ENCODE measurements at regions not wholly inside any gene's neighbourhood (a gene's known extent, or its start where the extent isn't known, plus 50 kb on each side); places are given as distances from the start of the nearest gene placed in this dataset.

DNA sequence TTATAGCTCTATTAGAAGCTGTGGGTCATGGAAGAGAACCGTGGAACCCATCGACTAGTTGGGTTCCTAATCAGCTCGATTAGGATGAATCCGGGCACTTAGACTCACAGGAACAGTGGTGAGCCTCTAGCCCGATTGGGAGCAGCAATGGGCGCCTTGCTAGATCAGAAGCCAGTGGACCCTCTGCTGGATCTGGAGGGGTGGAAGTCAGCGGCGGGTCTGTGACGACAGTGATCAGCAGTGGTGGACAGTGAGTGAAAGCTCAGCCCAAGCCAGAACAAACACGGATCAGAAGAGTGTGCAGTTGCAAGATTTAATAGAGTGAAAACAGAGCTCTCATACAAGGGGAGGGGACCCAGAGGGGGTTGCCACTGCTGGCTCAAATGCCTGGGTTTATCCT, 1170.2 kb downstream of the OTOL1 start:
- no peak for TF ChIP-seq CTCF (conservative IDR thresholded peaks at IDR 0.05)
- no peak for DNase-seq (ENCODE audit: extremely low spot score, unreplicated experiment)
- no peak overlapping the region for H3K4me3 Mint-ChIP-seq
- H3K27me3 Mint-ChIP-seq, result no peaks in the 10 kb centered on the region
- no peaks in the 10 kb centered on the region for H3K4me1 Mint-ChIP-seq (ENCODE audit: unreplicated experiment)
- no peaks in the 10 kb centered on the region for H3K9me3 Mint-ChIP-seq
- no peaks in the 10 kb centered on the region for H3K36me3 Mint-ChIP-seq
- H3K27ac Mint-ChIP-seq, result no peak overlapping the region

- H3K9me3 Mint-ChIP-seq, result no peaks in the 10 kb centered on the region
- H3K27ac Mint-ChIP-seq, result no peak overlapping the region
- no peaks in the 10 kb centered on the region for H3K4me1 Mint-ChIP-seq (ENCODE audit: unreplicated experiment)
- H3K36me3 Mint-ChIP-seq, result no peaks in the 10 kb centered on the region
- H3K27me3 Mint-ChIP-seq, result no peaks in the 10 kb centered on the region
- TF ChIP-seq CTCF (conservative IDR thresholded peaks at IDR 0.05), result no peak
- DNase-seq (ENCODE audit: extremely low spot score, unreplicated experiment), result no peak
- H3K4me3 Mint-ChIP-seq, result no peak overlapping the region
Observed at GRCh38 chr3:162670181-162670580, 1173.6 kb downstream of the OTOL1 start.

GRCh38 chr3:162677475-162677874, 1180.9 kb downstream of the OTOL1 start:
- Mint-ChIP-seq H3K4me1 (ENCODE audit: unreplicated experiment) (no peaks in the 10 kb centered on the region), H3K9me3 (no peaks in the 10 kb centered on the region), H3K27ac (no peak overlapping the region), H3K4me3 (no peak overlapping the region), H3K27me3 (no peaks in the 10 kb centered on the region), H3K36me3 (no peaks in the 10 kb centered on the region)
- no peak for TF ChIP-seq CTCF (conservative IDR thresholded peaks at IDR 0.05)
- DNase-seq (ENCODE audit: extremely low spot score, unreplicated experiment), result no peak

GRCh38 chr3:162678941-162679340, 1182.3 kb downstream of the OTOL1 start:
- Mint-ChIP-seq H3K27ac (no peak overlapping the region), H3K36me3 (no peaks in the 10 kb centered on the region), H3K4me3 (no peak overlapping the region), H3K9me3 (no peaks in the 10 kb centered on the region), H3K4me1 (ENCODE audit: unreplicated experiment) (no peaks in the 10 kb centered on the region), H3K27me3 (no peaks in the 10 kb centered on the region)
- DNase-seq (ENCODE audit: extremely low spot score, unreplicated experiment), result no peak
- no peak for TF ChIP-seq CTCF (conservative IDR thresholded peaks at IDR 0.05)

GRCh38 chr3:162684260-162684659, 1187.7 kb downstream of the OTOL1 start:
- DNase-seq (ENCODE audit: extremely low spot score, unreplicated experiment), result no peak
- no peaks in the 10 kb centered on the region for H3K4me1 Mint-ChIP-seq (ENCODE audit: unreplicated experiment)
- no peaks in the 10 kb centered on the region for H3K9me3 Mint-ChIP-seq
- no peak overlapping the region for H3K4me3 Mint-ChIP-seq
- H3K27me3 Mint-ChIP-seq, result no peaks in the 10 kb centered on the region
- no peak overlapping the region for H3K27ac Mint-ChIP-seq
- TF ChIP-seq CTCF (conservative IDR thresholded peaks at IDR 0.05), result no peak
- H3K36me3 Mint-ChIP-seq, result no peaks in the 10 kb centered on the region

GRCh38 chr3:162699291-162699690, 1202.7 kb downstream of the OTOL1 start:
- Mint-ChIP-seq H3K27me3 (no peaks in the 10 kb centered on the region), H3K4me1 (ENCODE audit: unreplicated experiment) (no peaks in the 10 kb centered on the region), H3K9me3 (no peaks in the 10 kb centered on the region), H3K27ac (no peak overlapping the region), H3K36me3 (no peaks in the 10 kb centered on the region), H3K4me3 (no peak overlapping the region)
- DNase-seq (ENCODE audit: extremely low spot score, unreplicated experiment), result no peak
- no peak for TF ChIP-seq CTCF (conservative IDR thresholded peaks at IDR 0.05)

All from type B pancreatic cell (in vitro differentiated cells).